ENCODE measurements at regions not wholly inside any gene's neighbourhood (a gene's known extent, or its start where the extent isn't known, plus 50 kb on each side); places are given as distances from the start of the nearest gene placed in this dataset.

- Histone ChIP-seq H2BK120ac (replicated peaks; ENCODE audit: low read depth, low read length) (no peak overlapping the region), H3K27ac (ENCODE audit: low read depth, low read length) (no peak overlapping the region), H3K36me3 (ENCODE audit: control insufficient read depth in 2 of 4, insufficient read depth in 4 of 4, low read length in 3 of 4) (no peaks in the 10 kb centered on the region; a peak in 1 of 8 replicates), H3K79me2 (ENCODE audit: control insufficient read depth in 1 of 2, insufficient read depth in 2 of 2, low read length in 2 of 2) (no peaks in the 10 kb centered on the region), H3K4ac (replicated peaks; ENCODE audit: insufficient read length, low read depth, low read length) (no peak overlapping the region), H4K5ac (ENCODE audit: insufficient read length, low read depth, low read length) (no peak overlapping the region), H3K14ac (ENCODE audit: insufficient read length) (no peak overlapping the region), H2BK15ac (ENCODE audit: low read length) (no peak overlapping the region), H3K4me2 (ENCODE audit: insufficient read depth in 1 of 2, low read depth in 2 of 2, low read length in 2 of 2) (no peak overlapping the region), H3K9me3 (ENCODE audit: insufficient read depth in 2 of 2, low read depth in 1 of 2, low read length in 1 of 2) (peaks cover 8 to 12% of the 10 kb centered on the region in 2 experiments; a peak in 3 of 4 replicates), H3K27me3 (replicated peaks in 1 of 4; ENCODE audit: control insufficient read depth in 3 of 4, extremely low read depth in 1 of 4, insufficient read depth in 3 of 4, low read length in 3 of 4) (no peaks in the 10 kb centered on the region), H4K20me1 (replicated peaks in 1 of 2; ENCODE audit: control insufficient read depth in 1 of 2, insufficient read depth in 2 of 2, low read length in 2 of 2) (no peaks in the 10 kb centered on the region), H3K9ac (replicated peaks in 1 of 4; ENCODE audit: extremely low read depth in 1 of 4, low read depth in 3 of 4, low read length in 3 of 4) (no peak overlapping the region), H3K23me2 (ENCODE audit: low read depth, low read length) (no peaks in the 10 kb centered on the region), H2AFZ (ENCODE audit: low read length) (no peak overlapping the region), H3K18ac (ENCODE audit: extremely low read depth, low read length) (no peak overlapping the region), H3K4me3 (ENCODE audit: extremely low read depth in 1 of 4, insufficient read depth in 2 of 4, low read depth in 3 of 4, low read length in 4 of 4) (no peak overlapping the region), H2BK20ac (ENCODE audit: low read length) (no peak overlapping the region), H3K23ac (ENCODE audit: insufficient read length) (no peak overlapping the region), H3K4me1 (replicated peaks in 1 of 4; ENCODE audit: control insufficient read depth in 3 of 4, insufficient read depth in 4 of 4, low read length in 3 of 4) (no peaks in the 10 kb centered on the region), H2BK12ac (ENCODE audit: low read depth, low read length) (no peak overlapping the region), H4K8ac (ENCODE audit: extremely low read depth, insufficient read depth, low read length) (no peak overlapping the region), H3K56ac (replicated peaks; ENCODE audit: insufficient read length, low read depth, low read length) (no peak overlapping the region), H2BK5ac (ENCODE audit: low read depth, low read length) (no peak overlapping the region), H3K79me1 (ENCODE audit: low read depth, low read length) (no peaks in the 10 kb centered on the region), H4K91ac (replicated peaks; ENCODE audit: insufficient read length, low read length) (no peak overlapping the region), H2AK5ac (ENCODE audit: low read depth, low read length) (no peak overlapping the region)
- FAIRE-seq (no peak), DNase-seq (ENCODE audit: low read depth in 1 of 2, low spot score in 2 of 2) (no peak)
- TF ChIP-seq FOSL1 (IDR thresholded peaks at IDR 0.05; ENCODE audit: insufficient read depth, low read depth, low read length) (no peak), CHD2 (IDR thresholded peaks at IDR 0.05; ENCODE audit: low read length) (no peak), ZNF274 (IDR thresholded peaks at IDR 0.05; ENCODE audit: borderline replicate concordance, extremely low read depth, low read length) (no peak)
- TF ChIP-seq, protein P1, sequence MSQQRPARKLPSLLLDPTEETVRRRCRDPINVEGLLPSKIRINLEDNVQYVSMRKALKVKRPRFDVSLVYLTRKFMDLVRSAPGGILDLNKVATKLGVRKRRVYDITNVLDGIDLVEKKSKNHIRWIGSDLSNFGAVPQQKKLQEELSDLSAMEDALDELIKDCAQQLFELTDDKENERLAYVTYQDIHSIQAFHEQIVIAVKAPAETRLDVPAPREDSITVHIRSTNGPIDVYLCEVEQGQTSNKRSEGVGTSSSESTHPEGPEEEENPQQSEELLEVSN (IDR thresholded peaks at IDR 0.05), result no peak
- WGBS, 2 experiments (ENCODE audit: extremely low coverage in 1 of 2, insufficient coverage in 1 of 2, insufficient read length in 1 of 2, insufficient replicate concordance in 2 of 2, low coverage in 1 of 2, low lambda C conversion rate in 2 of 2, missing lambda C conversion rate in 1 of 2), result 92% methylated on average over 1 of the region's 1 CpG; no CpG with 5 or more reads in 1 of the 2 experiments
- POLR2A ChIA-PET (ENCODE audit: partially characterized antibody), result interaction anchor here (0.6 kb wide), 1 partner anchor 158 kb away, joined by 3 read pairs; no protein-coding TSS in a partner anchor
- CTCF ChIA-PET (ENCODE audit: partially characterized antibody), result interaction anchor here (0.8 kb wide), 1 partner anchor 137 kb away, joined by 3 read pairs; no protein-coding TSS in a partner anchor
Observed at GRCh38 chr2:61677306-61677705, 139.2 kb upstream of the XPO1 start.

All from H1 (cell line).